Stimulated activated CD4-positive, alpha-beta T cell treated with anti-CD3 and anti-CD28 coated beads, Interleukin-15, amount 100 ng/mL, for 48 hours (primary cell): ENCODE measurements at regions not wholly inside any gene's neighbourhood (a gene's known extent, or its start where the extent isn't known, plus 50 kb on each side); places are given as distances from the start of the nearest gene placed in this dataset.
"Not testable (repeated sequence)": the region's sequence is repeated elsewhere in the genome, so short reads cannot be mapped to it uniquely, and the experiment has no call there.

ENCODE experiments used
- DNase-seq, 2 donors: peaks; one replicate each; pipeline ENCODE4 v3.0.0-alpha.2; 2020; ENCODE audit warnings: low read depth in 2 of 2

GRCh38 chr6:170198298-170198697, 92.6 kb downstream of the DLL1 start:
- no peak for DNase-seq

DNA sequence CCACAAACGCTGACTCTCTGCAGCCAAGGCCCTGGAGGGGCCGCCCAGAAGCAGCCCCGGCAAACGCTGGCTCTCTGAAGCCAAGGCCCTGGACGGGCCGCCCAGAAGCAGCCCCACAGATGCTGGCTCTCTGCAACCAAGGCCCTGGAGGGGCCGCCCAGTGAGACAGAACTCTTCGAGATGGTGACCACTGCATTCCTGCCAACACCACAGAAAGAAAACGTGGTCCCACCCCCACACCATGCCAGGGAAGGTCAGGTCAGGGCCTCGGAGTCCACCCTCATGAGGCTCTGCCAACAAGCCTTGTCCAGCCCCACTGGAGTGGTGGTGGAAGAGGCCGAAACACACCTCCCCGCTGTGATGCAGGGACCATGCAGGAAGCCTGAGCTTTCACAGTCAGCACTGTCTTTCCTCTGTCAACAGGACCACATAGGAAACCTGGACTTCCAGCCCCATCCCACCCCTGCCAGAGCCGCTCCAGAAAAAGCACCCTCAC, 97.5 kb downstream of the DLL1 start:
- no peak for DNase-seq

DNA sequence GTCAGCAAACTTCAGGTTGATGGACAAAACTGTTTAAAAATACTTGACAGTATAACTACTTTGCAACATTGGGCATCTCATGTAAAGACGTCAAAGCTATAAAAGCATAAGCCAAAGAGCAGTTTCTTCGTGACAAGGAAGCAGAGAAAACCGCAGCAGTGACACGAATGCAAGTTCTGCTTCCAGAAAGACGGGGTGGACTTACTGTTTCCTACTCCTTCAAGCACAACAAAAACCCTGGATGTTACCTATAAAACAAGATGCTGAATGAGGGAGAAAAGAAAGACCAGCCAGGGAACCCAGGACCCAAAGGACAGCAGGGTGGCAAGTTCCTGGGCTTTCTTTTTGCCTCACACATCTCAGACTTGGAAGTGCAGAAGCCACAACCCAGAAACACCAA, 98.0 kb downstream of the DLL1 start:
- DNase-seq: no peak

DNA sequence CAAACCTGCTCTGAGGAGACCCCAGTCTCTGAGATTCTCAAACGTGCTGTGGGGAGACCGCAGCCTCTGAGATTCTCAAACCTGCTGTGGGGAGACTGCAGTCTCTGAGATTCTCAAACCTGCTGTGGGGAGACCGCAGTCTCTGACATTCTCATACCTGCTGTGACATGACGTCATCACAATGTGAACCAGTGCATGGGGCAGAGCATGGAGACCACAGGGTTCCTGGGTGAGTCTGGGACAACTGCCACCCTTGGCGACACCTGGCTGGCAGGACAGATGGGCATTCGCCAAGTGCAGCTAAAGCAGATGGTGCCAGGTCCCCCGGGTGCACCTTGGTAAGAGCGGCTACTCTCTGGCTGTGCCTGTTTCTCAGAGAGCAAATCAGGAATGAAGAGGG, 98.8 kb downstream of the DLL1 start:
- DNase-seq: not testable (repeated sequence)

- no peak for DNase-seq
These were observed 100.8 kb downstream of the DLL1 start for GRCh38 chr6:170190046-170190445.

GRCh38 chr6:170189236-170189635, 101.6 kb downstream of the DLL1 start:
- no peak for DNase-seq

- no peak for DNase-seq
These were observed 102.3 kb downstream of the DLL1 start for GRCh38 chr6:170188571-170189001.

GRCh38 chr6:170187669-170188566, 103.0 kb downstream of the DLL1 start:
- no peak for DNase-seq

DNA sequence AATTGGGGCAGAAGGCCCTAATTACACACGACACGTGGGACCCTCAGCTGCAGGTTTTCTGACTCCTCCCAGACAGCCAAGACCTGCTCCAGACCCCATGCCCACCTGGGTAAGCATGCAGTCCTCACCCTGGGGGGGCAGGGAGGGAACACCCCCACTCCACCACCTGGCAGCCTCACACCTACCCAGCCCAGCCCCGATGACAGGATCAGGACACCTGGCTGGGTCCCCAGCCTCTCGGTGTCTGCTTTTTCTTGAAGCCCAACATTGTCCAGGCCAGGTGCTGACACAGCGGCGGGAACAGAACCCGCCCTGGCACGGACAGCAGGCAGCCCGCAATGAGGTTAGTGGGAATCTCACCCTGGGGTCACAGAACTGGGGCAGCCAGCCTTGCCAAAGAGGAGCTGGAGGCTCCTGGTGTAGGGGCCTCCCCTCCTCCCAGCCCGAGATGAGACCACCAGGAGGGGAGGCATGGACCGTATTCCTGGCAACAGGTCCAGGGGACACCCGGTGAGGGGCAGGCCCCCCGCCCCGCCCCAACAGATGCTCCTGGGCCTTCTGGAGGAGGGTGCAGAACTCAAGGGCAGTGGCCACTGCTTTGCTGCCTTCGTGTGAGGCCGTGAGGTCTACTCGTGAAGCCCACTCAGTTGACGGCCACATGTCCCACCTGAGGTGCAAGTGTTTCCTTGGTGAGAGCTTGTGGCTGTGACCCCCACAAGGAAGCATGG, 103.8 kb downstream of the DLL1 start:
- no peak for DNase-seq

DNA sequence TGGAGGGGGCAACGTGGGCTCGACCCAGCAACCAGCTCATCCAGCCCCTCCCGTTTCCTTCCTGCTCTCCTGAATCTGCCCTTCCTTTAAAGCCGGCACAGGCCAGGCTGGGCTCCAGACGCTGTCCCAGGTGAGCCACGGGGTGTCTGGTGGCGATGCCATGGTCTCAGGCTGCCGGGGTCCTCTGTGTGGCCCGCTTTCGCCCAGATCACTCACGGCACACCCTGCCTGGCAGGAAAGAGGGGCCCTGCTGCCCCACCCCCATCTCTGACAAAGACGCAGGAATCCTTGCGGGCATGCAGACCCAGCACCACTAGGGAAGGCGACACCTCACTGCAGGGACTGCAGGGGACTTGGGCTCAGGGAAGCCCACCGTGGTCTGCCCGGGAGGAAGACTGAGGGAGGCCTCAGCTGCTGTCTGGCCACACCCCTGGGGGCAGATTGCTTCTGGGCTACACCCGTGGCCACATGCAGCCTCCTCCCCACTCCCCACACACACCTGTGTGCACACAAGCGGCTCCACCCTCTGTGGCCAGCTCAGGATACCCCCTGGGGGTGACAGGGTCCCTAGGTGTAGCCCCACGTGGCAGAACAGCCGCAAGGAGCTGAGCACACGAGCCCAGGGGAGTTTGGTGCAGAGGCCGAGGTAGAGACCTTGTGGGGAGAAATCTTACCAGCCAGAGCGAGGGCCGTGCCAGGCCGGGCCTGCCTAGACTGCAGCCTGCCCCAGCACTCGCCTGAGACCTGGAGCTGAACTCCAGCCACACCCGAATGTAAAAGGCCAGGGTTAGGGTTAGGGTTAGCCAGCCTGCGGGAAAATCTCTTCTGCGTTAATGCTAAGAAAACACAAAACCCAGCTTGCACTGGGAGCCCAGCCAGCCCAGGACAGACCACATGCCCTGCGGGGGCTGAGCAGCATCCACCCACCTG, 104.6 kb downstream of the DLL1 start:
- DNase-seq: no peak

DNA sequence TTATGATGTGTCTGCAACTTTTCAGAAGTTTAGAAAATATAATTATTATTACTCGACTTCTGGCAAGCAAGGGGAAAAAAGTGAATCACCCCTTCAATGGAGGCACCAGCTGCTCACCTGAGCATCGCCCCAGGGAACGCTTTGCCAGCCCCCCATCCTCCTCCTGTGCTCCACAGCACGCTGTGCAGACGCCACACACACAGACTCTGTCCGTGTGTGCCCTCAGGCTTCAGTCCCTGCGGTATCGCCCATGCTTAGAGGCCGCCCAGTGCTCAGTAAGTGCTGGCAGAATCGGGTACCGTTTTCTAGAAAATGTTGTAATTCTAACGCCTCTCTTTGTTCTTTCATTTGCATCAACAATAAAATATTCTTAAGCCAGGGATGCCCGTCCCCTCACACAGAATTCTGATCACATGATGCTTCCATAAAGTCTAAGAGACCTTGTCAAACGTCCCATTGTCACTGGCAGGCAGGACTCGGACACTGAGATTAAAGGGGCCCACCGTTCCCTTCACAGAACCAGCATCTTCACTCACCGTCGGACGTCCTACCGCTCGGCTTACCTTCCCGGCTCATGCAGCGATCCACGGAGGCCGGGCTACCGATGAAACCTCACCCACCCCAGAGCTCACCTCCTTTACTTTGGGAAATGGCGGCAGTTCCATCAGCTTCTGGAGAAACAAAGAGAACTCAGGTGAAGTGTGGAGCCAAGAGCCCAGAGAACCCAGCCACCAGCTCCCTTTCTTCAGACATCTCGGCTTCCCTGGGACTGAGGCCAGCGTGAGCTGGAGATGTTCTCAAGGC, 105.5 kb downstream of the DLL1 start:
- no peak for DNase-seq

DNA sequence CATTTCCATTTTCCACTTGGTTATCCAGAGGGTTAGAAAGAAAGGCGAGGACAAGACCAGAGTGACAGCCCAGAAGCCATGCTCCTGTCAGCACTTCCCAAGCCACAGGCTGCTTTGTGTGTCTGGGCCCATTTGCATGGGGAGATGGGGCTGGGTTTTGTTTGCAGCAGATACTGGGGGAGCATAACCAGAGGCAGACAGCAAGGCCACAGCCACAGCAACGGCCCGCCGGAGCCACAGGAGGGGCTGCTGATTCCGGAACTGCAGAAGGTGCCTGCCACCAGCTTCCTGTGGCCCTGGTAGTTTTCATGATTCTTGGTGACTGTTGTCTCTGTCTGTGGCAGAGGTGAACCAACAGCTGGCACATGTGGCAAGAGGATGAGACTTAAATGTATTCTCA, 106.6 kb downstream of the DLL1 start:
- DNase-seq: no peak

GRCh38 chr6:170183521-170183920, 107.4 kb downstream of the DLL1 start:
- DNase-seq: no peak

DNA sequence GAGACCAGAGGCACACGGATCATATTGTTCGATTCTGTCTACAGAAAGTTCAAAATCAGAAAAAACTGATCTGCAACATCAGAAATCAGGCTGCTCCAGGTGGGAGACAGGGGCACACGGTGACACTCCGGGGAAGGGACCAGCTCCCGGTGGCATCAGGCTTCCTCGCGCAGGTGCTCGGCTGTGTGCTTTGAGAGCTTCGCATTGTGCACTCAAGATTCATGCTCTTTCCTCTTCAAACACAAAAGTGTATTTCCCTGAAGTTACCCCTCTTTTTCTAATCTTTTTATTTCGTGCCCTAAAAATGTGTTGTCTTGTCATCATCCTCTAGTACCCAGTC, 108.1 kb downstream of the DLL1 start:
- no peak for DNase-seq

GRCh38 chr6:170182093-170182780, 108.6 kb downstream of the DLL1 start:
- no peak for DNase-seq

DNA sequence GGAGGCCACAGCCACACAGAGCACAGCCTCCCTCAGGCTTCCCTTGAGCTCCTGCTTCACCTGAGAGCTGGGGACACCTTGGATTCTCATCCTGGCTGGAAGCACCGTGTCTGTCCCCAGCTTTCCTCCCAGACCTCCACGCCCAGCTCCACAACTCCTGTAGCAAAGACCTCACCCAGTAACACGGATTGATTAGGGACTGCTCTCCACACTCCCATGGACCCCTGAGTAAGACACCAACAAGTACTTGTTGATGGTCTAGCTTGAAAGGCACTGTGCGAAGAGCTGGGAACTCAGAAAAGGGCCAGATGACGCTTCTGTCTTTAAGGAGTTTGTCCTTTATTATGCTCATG, 109.6 kb downstream of the DLL1 start:
- DNase-seq: no peak

GRCh38 chr6:170180671-170181337, 110.1 kb downstream of the DLL1 start:
- no peak for DNase-seq

DNA sequence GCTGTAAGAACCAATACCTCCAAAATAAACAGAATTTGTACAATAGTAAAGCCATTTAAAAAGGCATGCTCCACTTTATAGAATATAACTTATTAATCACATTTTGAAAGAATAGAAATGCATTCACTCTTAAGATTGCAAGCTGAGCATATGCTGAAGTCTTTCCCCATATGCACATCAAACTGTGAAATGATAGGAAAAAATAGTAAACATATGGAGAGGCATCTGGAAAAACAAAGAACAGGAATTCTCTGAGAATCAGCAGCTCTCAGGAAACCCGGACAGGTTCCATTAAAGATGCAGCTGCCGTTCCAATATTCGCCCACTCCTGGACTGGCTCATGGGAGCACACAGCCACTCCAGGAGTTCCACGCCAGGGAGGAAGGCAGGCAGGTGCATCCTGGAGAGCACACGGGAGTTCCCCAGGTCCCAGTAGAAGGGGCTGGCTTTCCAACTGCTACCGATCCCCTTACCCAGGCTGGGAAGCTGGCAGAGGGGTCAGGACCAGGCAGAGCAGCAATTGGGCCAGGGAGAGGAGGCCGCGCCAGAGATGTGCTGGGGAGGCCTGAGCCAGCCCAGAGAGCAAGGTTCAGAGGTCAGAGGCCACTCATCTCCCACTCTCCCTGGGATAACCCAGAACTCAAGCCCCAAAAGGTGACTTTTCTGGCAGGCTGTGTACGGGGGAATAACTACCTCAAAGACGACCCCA, 111.1 kb downstream of the DLL1 start:
- DNase-seq: no peak
